Astrocyte of the cerebellum (primary cell): ENCODE measurements at regions not wholly inside any gene's neighbourhood (a gene's known extent, or its start where the extent isn't known, plus 50 kb on each side); places are given as distances from the start of the nearest gene placed in this dataset.
A peak's percentile ranks its signal among the peaks of the same experiment; 100 is the strongest.

Source experiments
- DNase-seq: peaks from one replicate; pipeline ENCODE4 v3.0.0-alpha.2; 2011; ENCODE audit warnings: low read depth
- H3K4me3 ChIP-seq: 2 replicates; pipeline ENCODE4 v1.5.1; 2011; ENCODE audit warnings: mild to moderate bottlenecking, low read depth, low read length, moderate library complexity
- in situ Hi-C: cut with HindIII; loops from 2 replicates; pipeline ENCODE4 v1.10.0; 2017; ENCODE audit warnings: low sequenced_read_pairs
- TF ChIP-seq, protein P1 (sequence below): IDR thresholded peaks from 2 replicates; pipeline ENCODE4 v1.5.1; 2012; ENCODE audit warnings: low read length, low read depth, moderate library complexity, mild to moderate bottlenecking; ENCODE audit errors: missing control alignments

DNA sequence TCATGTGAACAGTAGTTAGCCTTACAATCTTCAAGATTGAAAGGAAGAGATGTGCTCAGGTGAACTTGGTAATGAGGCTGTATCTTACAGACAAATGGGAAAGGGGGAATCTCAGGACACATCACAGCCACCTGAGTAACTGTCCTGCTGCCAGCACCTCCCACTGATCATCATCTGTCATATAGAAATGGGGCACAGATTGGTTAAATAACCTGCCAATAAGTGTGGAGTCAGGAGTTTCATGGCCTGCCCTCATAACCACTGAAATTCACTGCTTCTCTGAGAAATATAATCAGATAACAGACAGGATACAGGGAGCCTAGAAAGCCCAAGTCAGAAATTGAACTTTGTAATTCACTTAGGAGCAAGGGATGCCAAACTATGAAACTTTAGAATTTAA, 64.9 kb upstream of the TAS2R16 start:
- TF ChIP-seq, protein P1, sequence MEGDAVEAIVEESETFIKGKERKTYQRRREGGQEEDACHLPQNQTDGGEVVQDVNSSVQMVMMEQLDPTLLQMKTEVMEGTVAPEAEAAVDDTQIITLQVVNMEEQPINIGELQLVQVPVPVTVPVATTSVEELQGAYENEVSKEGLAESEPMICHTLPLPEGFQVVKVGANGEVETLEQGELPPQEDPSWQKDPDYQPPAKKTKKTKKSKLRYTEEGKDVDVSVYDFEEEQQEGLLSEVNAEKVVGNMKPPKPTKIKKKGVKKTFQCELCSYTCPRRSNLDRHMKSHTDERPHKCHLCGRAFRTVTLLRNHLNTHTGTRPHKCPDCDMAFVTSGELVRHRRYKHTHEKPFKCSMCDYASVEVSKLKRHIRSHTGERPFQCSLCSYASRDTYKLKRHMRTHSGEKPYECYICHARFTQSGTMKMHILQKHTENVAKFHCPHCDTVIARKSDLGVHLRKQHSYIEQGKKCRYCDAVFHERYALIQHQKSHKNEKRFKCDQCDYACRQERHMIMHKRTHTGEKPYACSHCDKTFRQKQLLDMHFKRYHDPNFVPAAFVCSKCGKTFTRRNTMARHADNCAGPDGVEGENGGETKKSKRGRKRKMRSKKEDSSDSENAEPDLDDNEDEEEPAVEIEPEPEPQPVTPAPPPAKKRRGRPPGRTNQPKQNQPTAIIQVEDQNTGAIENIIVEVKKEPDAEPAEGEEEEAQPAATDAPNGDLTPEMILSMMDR = no peak
- no peak for DNase-seq
- H3K4me3 ChIP-seq = no peak overlapping the region
- in situ Hi-C loops = no loop called here

DNA sequence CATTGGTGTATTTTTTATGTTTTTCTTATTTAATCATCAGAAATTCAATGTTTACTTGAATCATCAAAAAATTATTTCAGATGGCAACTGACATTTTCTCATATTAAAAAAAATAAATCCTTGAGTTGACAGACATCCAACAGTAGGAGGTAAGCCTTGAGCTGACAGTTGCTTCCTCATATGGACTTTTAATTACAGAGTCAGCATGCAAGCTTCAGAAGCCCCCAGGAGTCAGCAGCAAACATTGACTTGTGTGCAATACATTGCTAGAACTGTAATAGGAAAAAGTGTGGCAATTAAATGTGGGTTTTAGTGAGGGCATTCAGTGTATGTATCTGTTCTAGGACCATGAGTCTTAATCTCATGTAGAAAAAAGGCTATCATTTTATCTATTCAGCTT, 62.4 kb upstream of the TAS2R16 start:
- in situ Hi-C loops = no loop called here
- H3K4me3 ChIP-seq = no peak overlapping the region

DNA sequence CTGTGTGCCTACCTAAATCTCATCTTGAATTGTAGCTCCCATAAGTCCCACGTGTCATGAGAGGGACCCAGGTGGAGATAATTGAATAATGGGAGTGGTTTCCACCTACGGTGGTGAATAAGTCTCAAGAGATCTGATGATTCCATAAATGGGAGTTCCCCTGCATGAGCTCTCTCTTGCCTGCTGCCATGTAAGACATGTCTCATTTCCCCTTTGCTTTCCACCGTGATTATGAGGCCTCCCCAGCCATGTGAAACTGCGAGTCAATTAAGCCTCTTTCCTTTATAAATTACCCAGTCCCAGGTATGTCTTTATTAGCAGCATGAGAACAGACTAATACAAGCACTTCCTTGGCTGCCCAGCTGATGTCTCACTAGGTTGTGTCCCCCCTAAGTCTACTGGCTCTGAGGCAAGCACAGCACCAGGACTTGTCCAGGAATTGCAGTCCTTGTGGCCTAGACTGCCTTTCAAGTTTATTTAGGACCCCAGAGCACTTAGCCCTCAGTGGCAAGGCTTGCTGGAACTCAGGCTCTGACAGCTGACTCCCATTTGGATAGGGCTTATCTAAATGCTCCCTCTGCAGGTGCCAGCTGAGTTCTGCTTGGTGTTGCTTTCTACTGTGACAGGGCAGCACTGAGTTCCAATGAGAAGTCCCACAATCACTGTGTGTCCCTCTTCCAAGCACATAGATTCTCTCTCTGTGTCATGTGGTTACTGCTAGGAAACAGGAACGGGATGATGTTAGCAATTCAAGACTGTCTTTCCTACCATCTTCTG, 59.0 kb upstream of the TAS2R16 start:
- no peak overlapping the region for H3K4me3 ChIP-seq
- in situ Hi-C loops = no loop called here
- DNase-seq = no peak
- TF ChIP-seq, protein P1 = peak; percentile 15

More for the DNA sequence above, 62.4 kb upstream of the TAS2R16 start:
- DNase-seq = no peak
- TF ChIP-seq, protein P1 = no peak

DNA sequence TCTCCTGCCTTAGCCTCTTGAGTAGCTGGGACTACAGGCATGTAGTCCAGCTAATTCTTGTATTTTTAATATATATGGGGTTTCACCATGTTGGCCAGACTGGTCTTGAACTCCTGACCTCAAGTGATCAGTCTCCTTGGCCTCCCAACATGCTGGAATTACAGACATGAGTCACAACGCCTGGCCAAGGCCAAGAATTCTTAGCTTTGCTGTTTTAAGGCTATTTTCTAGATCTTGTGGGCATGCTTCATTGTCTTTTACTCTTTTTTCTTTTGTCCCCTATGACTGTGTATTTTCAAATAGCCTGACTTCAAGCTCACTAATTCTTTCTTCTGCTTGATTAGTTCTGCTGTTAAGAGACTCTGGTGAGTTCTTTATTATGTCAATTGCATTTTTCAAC, 56.4 kb upstream of the TAS2R16 start:
- DNase-seq = no peak
- in situ Hi-C loops = no loop called here
- no peak overlapping the region for H3K4me3 ChIP-seq
- TF ChIP-seq, protein P1 = no peak

DNA sequence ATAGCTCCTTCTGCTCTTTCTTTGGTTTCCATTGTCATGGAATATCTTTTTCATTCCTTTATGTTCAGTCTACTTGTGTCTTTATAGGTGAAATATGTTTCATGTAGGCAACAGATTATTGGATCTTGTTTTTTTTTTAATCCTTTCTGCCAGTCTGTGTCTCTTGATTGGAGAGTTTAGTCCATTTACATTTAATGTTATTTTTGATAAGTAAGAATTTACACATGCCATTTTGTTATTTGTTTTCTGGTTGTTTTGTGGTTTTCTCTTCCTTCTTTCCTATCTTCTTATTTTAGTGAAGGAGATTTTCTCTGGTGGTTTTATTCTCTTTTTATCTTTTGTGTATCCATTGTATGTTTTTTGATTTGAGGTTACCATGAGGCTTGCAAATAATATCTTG, 52.5 kb upstream of the TAS2R16 start:
- TF ChIP-seq, protein P1 = no peak
- DNase-seq = no peak
- in situ Hi-C loops = no loop called here
- H3K4me3 ChIP-seq = no peak overlapping the region
